ENCODE measurements at regions not wholly inside any gene's neighbourhood (a gene's known extent, or its start where the extent isn't known, plus 50 kb on each side); places are given as distances from the start of the nearest gene placed in this dataset.

GRCh38 chr1:148263128-148263905 is 111.2 kb upstream of the NBPF11 start (continued):
- TF ChIP-seq ZNF551 (CRISPR knock-in tag; IDR thresholded peaks at IDR 0.05) (peak; percentile 97), ZNF589 (CRISPR knock-in tag; IDR thresholded peaks at IDR 0.05; ENCODE audit: low read depth) (0 out of 2 replicates have a peak, but pooled peaks have one; percentile 51), BRF1 (IDR thresholded peaks at IDR 0.05; ENCODE audit: borderline replicate concordance, extremely low read depth, insufficient read length) (no peak), RB1 (IDR thresholded peaks at IDR 0.05; ENCODE audit: low read depth) (no peak), TAF15 (IDR thresholded peaks at IDR 0.05; ENCODE audit: low read depth, low read length) (no peak), MAZ (CRISPR knock-in tag; conservative IDR thresholded peaks at IDR 0.05 in 1 of 2, IDR thresholded peaks at IDR 0.05 in 1 of 2) (peak; percentile 44 to 96; a peak in 3 of 4 replicates), POLR2B (IDR thresholded peaks at IDR 0.05; ENCODE audit: low read depth, partially characterized antibody) (peak; percentile 96), POLR2AphosphoS2 (IDR thresholded peaks at IDR 0.05; ENCODE audit: low read length) (peak; percentile 93), ZNF717 (CRISPR knock-in tag; IDR thresholded peaks at IDR 0.05) (peak; percentile 99), E2F5 (CRISPR knock-in tag; IDR thresholded peaks at IDR 0.05) (0 out of 2 replicates have a peak, but pooled peaks have one; percentile 36), HNRNPLL (IDR thresholded peaks at IDR 0.05; ENCODE audit: low read depth, low read length, poor library complexity, severe bottlenecking) (peak; percentile 79), ZFP30 (CRISPR knock-in tag; IDR thresholded peaks at IDR 0.05; ENCODE audit: borderline replicate concordance) (peak; percentile 95; the same call in 1 of the 2 replicates), BCLAF1 (IDR thresholded peaks at IDR 0.05; ENCODE audit: borderline replicate concordance in 1 of 2, control insufficient read depth in 1 of 2, low read depth in 2 of 2, low read length in 1 of 2) (peak; percentile 29 to 98; a peak in 3 of 4 replicates), ZNF197 (CRISPR knock-in tag; IDR thresholded peaks at IDR 0.05; ENCODE audit: low read depth) (no peak), ZC3H8 (IDR thresholded peaks at IDR 0.05) (peak; percentile 97), ZNF584 (CRISPR knock-in tag; IDR thresholded peaks at IDR 0.05; ENCODE audit: low read depth) (no peak), MTA3 (IDR thresholded peaks at IDR 0.05; ENCODE audit: borderline replicate concordance) (peak; percentile 89), POU5F1 (IDR thresholded peaks at IDR 0.05; ENCODE audit: borderline replicate concordance, low read depth, low read length, partially characterized antibody) (no peak), SRSF7 (optimal IDR thresholded peaks at IDR 0.05; ENCODE audit: low read depth, low read length) (no peak), FOXK1 (CRISPR knock-in tag; IDR thresholded peaks at IDR 0.05; ENCODE audit: borderline replicate concordance) (no peak)
- TF ChIP-seq, protein P1, sequence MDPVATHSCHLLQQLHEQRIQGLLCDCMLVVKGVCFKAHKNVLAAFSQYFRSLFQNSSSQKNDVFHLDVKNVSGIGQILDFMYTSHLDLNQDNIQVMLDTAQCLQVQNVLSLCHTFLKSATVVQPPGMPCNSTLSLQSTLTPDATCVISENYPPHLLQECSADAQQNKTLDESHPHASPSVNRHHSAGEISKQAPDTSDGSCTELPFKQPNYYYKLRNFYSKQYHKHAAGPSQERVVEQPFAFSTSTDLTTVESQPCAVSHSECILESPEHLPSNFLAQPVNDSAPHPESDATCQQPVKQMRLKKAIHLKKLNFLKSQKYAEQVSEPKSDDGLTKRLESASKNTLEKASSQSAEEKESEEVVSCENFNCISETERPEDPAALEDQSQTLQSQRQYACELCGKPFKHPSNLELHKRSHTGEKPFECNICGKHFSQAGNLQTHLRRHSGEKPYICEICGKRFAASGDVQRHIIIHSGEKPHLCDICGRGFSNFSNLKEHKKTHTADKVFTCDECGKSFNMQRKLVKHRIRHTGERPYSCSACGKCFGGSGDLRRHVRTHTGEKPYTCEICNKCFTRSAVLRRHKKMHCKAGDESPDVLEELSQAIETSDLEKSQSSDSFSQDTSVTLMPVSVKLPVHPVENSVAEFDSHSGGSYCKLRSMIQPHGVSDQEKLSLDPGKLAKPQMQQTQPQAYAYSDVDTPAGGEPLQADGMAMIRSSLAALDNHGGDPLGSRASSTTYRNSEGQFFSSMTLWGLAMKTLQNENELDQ (CRISPR knock-in tag; IDR thresholded peaks at IDR 0.05; ENCODE audit: borderline replicate concordance), result no peak

All from K562 (cell line).